ENCODE measurements at regions not wholly inside any gene's neighbourhood (a gene's known extent, or its start where the extent isn't known, plus 50 kb on each side); places are given as distances from the start of the nearest gene placed in this dataset.
"Not testable (repeated sequence)": the region's sequence is repeated elsewhere in the genome, so short reads cannot be mapped to it uniquely, and the experiment has no call there.

DNA sequence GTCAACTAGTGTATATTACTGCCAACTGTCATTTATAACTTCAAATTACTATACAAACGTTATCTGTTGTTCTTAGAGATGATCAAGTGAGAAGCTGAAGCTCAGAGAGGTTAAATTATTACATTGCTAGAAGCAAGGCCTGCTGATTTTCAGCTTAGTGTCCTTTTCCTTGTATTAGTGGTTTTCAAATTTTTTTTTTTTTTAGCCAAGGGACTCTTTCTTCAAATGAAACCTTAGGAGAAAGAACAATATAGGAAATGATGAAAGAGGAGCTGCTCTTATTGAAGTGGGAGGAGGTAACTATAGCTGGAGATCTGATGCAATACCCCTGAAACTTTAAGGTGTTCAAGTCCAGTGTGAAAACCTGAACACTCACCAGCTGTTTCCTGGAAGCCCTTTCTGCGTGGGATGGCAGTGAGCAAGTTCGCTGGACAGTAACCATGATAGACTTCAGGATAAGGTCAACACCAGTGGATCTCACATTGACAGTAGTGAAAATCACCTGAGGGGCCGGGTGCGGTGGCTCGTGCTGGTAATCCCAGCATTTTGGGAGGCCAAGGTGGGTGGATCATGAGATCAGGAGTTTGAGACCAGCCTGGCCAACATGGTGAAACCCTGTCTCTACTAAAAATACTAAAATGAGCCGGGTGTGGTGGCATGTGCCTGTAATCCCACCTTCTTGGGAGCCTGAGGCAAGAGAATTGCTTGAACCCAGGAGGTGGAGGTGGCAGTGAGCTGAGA, 376.2 kb downstream of the EDEM1 start:
- DNase-seq = no peak

DNA sequence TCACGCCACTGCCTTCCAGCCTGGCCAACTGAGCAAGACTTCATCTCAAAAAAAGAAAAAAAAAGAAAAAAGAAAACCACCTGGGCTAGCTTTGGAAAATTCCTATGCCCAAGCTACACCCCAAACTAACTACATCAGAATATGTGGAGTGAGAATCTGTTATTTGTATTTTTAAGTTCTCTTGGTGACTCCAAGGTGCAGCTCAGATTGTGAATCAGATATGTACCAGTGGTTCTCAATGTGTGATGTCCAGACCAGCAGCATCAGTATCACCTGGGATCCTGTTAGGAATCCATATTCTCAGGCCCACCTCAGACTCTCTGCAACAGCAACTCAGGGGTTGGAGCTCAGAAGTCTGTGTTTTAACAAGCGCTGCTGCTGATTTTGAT, 376.8 kb downstream of the EDEM1 start:
- no peak for DNase-seq

DNA sequence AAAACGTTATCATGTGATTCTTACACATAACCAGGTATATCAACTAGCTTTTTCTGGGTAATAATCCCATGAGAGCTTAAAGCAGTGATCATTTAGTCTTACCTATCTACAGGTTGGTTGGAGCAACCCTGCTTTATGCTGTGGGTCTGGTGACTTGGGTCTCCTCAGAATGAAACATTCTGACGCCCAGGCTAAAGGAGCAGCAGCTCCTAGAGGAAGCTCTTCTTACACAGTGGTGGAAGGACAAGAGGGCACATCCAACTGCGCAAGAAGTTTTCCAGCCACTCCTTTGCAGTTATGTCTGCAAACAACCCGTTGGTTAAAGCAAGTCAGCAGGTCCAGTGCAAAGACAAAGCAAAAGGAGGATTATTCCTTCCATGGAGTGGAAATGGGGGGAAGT, 377.5 kb downstream of the EDEM1 start:
- no peak for DNase-seq

DNA sequence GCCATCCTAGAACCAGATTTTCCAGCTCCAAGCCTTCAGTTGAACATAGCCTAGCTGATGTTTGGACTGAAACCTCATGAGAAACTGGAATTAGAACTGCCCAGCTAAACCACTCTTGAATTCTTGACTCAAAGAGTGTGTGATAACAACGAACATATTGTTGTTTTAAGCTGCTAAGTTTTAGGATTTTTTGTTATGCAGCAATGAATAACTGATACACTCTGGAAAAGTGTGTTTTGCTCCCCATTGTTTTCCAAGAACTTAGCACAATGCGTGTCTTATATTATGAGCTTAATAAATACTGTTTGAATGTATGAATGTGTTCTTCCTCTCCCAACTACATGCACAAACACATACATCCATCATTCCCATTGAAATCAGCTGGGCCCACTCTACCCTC, 379.6 kb downstream of the EDEM1 start:
- no peak for DNase-seq

DNA sequence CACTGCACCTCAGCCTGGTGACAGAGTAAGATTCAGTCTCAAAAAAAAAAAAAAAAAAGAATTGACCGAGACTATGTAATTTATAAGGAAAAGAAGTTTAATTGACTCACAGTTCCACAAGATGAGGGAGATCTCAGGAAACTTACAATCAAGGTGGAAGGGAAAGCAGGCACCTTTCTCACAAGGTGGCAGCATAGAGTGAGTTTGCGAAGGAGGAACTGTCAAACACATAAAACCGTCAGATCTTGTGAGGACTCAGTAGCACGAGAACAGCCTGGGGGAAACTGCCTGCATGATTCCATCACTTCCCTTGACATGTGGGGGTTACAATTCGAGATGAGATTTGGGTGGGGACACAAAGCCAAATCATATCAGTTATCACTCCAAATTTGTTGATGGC, 380.9 kb downstream of the EDEM1 start:
- no peak for DNase-seq

DNA sequence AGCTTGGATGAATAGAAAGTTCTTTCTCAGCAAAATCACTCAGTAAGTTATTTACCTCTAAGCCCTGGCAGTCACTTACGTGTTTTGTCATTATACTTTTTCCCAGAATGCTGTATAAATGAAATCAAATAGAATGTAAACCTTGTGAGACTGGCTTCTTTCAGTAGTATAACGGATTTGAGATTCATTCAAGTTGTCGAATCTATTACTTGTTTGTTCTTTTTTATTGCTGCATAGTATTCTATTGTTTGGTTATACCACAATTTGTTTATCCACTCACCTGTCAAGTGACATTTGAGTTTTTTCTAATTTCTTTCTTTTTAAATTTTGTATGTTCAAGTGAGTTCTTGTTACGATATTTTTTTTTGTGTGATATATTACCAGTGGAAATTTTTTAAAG, 381.6 kb downstream of the EDEM1 start:
- no peak for DNase-seq

DNA sequence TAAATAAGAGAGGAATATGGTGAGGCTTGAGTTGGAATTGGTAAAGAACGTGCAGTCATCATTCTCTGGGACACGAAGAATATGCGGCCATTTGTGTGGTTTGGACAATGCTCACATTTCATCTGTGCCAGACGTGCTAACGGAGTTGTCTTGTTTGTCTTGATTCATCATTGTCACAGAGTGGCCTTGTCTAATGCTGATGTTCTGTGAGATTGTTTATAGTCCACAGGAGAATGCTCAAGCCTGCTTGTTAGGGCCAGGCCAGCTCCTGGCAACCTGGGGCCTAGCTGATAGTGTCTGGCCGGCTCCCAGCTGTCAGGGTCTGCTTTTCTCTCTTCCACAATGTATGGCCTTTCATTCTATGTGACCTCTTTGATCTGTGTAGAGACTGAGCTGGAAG, 384.7 kb downstream of the EDEM1 start:
- no peak for DNase-seq

DNA sequence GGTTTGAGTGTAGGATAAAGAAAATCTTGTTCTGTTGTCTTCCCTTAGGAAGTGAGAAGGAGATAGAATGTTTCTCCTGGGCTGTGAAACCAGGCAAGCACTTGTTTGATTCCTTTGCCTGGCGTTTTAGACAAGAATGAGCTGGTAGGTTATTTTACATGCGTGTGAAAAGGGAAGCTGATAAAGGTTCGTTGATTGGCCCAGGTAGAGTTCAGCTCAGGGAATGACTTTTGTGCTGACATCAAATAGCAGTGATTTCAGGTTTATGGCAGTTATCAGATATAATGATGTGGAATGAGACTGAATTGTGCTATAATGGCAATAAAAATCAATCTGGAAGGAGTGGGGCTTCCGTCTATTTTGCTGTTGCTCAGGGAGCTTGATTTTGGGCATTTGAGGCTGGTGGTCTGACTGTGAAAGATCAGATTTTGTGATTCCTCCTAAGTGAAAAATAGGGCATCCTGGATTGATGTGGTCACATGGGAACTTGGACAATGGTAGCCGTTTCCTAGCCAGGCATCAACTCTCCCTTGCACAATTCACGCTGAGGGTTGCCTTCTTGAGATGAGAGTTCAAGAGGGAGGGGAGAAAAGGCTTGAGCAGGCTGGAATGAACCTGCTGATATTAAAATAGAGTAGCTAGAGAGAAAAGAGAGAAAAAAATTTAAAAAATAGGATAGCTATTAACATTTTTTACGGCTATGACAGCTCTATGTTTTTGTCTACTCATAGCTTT, 388.9 kb downstream of the EDEM1 start:
- DNase-seq = no peak

DNA sequence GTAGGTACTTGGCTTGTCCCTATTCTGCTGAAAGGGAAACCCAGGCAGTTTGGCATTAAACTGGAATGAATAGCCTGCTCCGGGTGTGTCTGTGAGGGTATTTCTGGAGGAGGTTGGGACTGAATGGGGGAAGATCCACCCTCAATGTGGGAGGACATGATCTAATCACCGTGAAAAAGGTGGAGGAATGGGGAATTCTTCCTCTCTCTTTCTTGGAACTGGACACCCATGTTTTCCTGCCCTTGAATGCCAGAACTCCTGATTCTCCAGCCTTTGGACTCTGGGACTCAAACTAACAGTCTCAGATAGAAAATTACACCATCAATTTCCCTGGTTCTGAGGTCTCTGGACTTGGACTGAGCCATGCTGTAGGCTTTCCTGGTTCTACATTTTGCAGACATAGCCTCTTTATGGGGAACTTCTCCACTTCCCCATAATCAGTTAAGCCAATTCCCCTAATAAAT, 391.7 kb downstream of the EDEM1 start:
- DNase-seq = no peak

DNA sequence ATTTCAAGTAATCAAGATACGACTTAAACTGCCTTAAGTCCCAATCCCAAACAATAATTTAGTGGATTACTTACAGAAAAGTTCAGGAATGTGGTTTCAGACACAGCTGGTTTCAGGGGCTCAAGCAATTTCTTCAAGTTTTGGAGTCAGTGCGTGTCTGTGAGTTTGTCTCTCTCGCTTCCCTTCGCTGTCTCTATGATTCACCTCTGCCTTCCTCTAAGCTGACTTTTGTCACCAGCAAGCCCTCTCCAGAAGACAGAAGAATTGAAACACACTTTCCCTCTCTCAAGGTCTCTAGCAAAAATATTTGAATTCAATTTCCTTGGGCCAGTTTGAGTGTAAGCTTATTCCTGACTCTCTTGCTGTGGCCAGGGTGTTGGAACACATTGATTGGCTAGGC, 392.4 kb downstream of the EDEM1 start:
- no peak for DNase-seq

DNA sequence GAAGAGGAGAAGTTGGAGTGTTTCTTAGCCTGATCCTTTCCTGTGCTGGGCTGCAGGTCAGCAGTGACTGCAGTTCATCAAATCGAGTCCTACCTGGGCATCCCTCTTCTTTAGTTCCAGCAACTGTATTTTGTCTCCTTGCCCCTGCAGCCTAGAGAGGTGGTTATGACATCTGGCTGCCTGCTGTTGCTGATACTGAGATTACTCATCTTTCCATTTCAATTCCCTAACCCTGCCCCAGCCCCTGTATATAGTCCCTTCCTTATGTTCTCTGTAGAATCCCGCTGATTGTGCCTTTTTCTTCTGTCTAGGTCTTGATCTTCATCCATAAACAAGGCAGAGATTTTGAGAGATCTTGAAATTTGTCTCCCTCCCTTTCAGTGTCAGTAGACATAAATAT, 393.3 kb downstream of the EDEM1 start:
- no peak for DNase-seq

DNA sequence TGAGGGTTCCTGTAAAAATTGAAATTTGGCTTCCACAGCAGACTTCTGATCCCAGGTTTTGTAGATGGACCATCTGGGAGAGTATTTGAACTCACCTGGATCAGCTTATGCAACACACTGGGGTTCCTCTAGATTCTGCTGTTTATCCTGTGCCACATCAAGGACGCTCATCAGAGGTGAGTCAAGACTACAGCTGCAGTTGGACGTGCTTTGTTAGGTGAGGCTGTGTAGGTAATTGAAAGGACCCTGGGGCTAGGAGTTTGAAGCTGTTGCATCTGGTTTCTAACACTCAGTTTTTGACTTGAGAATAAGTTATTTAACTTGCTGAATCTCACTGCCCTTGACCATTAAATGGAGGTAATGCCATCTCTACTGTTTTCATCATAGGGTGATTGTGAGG, 394.2 kb downstream of the EDEM1 start:
- DNase-seq = no peak

DNA sequence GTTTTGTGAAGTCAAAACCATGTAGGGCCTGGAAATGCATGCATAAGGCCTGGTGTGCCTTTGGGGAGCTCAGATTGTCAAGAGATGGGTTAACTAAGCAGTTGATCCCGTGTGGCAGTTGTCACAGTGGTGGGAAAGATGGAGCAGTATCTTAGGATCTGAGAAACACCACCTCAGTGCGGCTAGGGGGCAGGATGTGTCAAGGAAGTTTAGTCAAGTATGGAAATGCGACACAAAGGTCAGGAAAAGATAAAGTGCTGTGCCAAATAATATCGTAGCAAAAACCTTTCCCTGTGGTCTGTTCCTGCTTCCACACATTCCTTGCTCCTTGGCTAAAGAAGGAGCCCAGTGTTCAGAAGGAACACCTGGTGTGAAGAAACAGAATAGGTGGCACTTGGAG, 396.4 kb downstream of the EDEM1 start:
- no peak for DNase-seq

DNA sequence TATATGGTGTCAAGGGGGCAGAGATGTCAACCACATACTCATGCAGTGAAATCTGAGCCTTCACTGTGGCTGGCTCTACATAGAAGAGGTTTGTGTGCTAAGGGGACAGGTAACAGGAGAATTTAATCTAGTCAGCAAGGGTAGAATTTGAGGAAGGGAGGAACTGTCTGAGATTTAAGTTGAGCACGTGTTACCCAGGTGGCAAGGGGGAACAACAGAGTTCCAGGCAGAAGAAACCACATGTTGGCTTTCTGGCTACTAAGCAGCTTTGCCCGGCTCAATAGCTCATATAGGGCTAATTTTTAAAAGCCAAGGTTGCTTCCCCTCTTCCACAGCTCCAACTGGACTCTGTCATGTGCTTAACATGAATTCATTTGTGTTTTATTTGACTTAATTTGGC, 397.6 kb downstream of the EDEM1 start:
- no peak for DNase-seq

DNA sequence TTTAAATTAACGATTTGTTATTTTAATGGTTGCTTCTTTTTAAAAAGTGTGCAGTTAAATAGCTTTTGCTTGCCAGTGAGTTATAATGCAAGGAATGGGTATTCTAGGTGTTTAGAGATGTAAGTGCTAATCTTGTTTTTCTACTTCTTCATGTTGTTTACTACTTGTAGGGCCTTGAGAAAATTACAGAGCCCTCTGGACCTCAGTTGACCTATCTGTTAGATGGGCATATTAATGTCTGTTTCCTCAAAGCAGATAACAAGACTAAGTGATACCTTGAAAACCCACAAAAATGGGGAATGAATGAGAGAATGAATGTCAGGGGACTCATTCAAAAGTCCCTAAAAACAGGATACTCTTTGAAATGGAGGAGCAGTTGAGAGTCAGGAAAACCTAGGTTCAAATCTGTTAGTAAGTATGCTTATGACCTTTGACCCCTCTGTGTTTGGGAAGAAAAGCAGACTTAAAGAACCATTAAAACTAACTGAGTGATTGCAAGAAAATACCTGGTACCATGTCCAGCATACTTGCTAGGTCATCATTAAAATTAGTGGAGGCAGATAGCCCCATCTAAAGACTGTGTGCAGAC, 419.5 kb downstream of the EDEM1 start:
- no peak for DNase-seq

DNA sequence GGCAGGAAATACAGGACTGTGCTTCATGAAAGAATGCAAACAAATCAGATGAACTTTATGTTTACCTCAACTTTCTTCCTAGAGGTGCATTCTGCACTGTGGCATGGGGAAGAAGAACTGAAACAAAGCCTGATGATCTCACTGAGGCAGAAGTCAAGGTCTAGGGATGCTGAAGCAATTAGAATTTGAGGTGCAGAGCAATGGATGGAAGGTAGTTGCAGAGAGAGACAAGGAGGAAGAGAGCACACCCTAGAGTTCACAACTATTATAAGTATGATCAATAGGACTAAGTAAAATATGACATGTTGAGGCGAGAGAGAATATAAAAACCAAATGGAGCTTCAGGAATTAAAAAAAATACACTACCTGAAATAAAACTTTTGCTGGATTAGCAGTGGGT, 420.1 kb downstream of the EDEM1 start:
- no peak for DNase-seq

DNA sequence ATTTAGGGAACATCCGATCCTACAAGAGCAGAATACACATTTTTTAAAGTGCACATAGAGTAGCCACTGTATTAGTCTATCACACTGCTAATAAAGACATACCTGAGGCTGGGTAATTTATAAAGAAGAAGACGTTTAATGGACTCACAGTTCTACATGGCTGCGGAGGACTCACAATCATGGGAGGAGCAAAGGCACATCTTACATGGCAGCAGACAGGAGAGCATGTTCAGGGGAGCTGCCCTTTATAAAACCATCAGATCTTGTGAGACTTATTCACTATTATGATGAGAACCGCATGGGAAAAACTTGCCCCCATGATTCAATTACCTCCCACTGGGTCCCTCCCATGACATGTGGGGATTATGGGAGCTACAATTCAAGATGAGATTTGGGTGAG, 421.5 kb downstream of the EDEM1 start:
- DNase-seq = not testable (repeated sequence)

DNA sequence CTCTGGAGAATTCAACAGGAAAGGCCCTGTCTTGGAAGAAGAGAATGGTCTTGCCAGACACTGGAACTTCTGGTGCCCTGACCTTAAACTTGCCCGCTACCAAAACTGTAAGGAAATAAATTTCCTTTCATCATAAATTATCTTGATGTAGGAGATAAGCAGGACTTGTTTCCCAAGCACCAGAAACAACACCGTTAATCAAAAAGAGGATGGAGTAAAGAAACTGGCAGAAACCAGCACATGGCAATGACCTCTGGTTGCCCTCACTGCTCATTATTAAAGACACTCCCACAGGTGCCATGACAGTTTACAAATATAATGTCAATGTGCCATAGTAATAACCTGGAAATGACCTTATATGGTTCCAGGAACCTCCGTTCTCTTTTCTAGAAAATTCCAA, 426.1 kb downstream of the EDEM1 start:
- no peak for DNase-seq

DNA sequence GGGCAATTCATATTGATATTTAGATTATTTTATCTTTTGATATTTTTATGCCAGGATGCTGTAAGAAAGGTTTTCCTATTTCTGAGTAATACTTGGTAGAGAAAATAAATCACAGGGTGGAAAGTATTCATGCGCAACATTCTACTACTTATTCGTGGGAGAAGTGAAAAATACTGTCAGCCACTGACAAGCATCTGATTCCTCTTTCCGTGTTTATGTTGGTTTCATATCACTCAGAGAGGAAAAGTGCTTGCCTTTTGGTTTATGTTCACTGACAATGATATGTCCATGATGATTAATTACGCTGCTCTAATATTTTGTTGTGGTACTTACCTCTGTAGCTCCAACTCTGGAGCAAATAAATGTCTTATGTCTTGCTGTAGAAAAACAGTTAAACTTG, 429.4 kb downstream of the EDEM1 start:
- DNase-seq = no peak

DNA sequence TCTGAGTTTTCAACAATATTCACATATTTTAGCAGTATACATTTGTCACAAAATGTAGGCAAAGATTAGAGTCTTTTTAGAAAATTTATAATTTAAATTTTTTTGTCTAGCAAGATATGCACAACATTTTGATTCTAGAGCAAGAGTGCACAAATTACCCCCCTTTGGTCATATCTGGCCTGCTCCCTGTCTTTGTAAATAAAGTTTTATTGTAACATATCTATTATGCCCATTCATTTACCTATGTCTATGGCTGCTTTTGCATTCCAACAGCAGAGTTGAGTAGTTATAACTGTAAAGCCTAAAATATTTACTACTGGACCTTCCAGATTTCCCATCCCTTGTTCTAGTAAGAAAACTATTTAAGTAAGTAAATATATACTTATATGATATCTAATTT, 430.7 kb downstream of the EDEM1 start:
- DNase-seq = no peak

DNA sequence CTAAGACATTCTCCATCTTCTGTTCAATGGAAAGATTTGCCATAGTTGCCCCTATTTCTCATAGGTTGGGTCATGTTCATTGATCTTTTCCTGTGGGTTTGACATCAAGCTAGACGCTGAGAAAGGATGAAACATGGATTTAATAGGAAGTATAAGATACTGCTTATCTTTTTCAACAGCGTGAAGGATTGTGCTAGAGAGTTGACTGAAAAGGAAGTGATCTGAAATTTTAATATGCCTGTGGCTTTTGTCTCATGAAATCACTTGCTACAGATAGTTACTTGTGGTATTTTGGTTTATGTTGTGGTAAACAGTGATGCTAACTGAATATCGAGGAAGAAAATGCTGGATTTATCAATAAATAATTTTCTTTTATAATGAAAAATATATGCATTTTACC, 442.9 kb downstream of the EDEM1 start:
- DNase-seq = no peak

DNA sequence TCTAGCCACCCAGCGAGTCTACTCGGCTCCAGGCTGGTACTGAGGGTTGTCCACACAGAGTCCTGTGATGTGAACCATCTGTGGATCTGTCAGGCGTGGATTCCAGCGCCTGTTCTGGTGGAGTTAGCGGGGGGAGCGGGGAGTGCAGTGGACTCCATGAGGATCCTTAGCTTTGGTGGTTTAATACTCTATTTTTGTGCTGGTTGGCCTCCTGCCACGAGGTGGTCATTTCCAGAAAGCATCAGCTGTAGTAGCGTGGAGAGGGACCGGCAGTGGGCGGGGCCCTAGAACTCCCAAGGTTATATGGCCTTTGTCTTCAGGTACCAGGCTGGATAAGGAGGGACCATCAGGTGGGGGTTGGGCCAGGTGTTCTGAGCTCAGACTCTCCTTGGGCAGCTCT, 446.5 kb downstream of the EDEM1 start:
- DNase-seq = no peak

DNA sequence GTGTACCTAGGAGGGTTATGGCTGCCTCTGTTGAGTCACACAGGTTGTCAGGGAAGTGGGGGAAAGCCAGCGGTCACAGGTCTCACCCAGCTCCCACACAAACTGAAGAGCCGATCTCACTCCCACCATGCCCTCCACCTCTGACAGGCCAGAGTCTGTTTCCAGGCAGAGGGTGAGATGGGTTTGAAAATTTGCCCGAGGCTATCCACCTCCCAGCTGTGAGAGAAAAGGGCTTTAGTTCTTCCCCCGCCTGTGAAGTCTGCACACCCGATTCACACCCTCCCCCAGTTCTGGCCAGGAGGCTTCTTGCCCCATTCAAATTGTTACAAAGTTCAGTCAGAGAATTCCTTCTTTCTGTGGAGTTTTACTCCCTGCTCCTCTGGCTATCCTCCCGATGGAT, 446.9 kb downstream of the EDEM1 start:
- DNase-seq = no peak

DNA sequence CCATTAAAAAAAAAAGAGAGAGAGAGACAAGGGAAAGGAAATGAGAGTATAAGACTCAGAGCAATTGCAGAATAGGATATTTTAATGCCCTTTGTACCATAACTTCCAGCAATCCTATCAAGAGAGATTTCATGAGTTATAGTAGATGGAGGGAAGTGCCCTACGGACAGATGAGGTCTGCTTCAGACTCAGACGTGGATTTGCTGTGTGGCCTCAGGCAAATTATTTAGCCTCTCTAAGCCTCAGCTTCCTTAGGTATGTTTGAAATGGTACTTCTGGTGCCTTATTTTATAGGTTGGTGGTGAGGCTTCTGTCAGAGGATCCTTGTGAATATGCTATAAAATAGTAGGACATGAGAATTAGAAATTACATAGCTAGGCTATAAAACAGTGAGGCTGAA, 448.2 kb downstream of the EDEM1 start:
- no peak for DNase-seq
